SK-N-MC (cell line): ENCODE measurements at regions not wholly inside any gene's neighbourhood (a gene's known extent, or its start where the extent isn't known, plus 50 kb on each side); places are given as distances from the start of the nearest gene placed in this dataset.
A peak's percentile ranks its signal among the peaks of the same experiment; 100 is the strongest.
"Not testable (repeated sequence)": the region's sequence is repeated elsewhere in the genome, so short reads cannot be mapped to it uniquely, and the experiment has no call there.

ENCODE experiments used
- DNase-seq: peaks from one replicate; pipeline ENCODE4 v3.0.0-alpha.2; 2011; ENCODE audit warnings: low read depth, low spot score
- H3K27ac ChIP-seq: fragments of 200-600 bp; sonication (generic); 2 replicates; pipeline ENCODE4 v1.5.1; 2016; ENCODE audit warnings: mixed run types
- H3K36me3 ChIP-seq: fragments of 200-600 bp; sonication (generic); 2 replicates; pipeline ENCODE4 v1.6.1; 2017; ENCODE audit warnings: antibody characterized with exemption, low read length, mixed read lengths; ENCODE audit not compliant: insufficient read depth
- H3K4me3 ChIP-seq: fragments of 200-600 bp; sonication (generic); 2 replicates; pipeline ENCODE4 v1.5.1; 2016
- H3K9ac ChIP-seq: fragments of 200-600 bp; sonication (generic); 2 replicates; pipeline ENCODE4 v1.8.0; 2017; ENCODE audit warnings: mixed run types, mixed read lengths; ENCODE audit not compliant: insufficient read length
- H3K9me3 ChIP-seq: fragments of 200-600 bp; sonication (generic); 2 replicates; pipeline ENCODE4 v1.6.1; 2017; ENCODE audit warnings: low read depth, mild to moderate bottlenecking, antibody characterized with exemption, low read length, moderate library complexity, mixed read lengths
- EZH2 ChIP-seq: fragments of 200-600 bp; sonication (generic); IDR thresholded peaks from one replicate; pipeline ENCODE4 v1.6.1; 2017; ENCODE audit warnings: antibody characterized with exemption
- FOXP2 ChIP-seq: optimal IDR thresholded peaks from 2 replicates; pipeline ENCODE3; 2011; ENCODE audit warnings: mild to moderate bottlenecking, moderate library complexity; ENCODE audit not compliant: insufficient read depth; ENCODE audit errors: extremely low read length, control extremely low read depth
- POLR2AphosphoS5 ChIP-seq: IDR thresholded peaks from 2 replicates; pipeline ENCODE4 v1.6.1; 2012; ENCODE audit warnings: mild to moderate bottlenecking, low read depth, low read length, borderline replicate concordance

DNA sequence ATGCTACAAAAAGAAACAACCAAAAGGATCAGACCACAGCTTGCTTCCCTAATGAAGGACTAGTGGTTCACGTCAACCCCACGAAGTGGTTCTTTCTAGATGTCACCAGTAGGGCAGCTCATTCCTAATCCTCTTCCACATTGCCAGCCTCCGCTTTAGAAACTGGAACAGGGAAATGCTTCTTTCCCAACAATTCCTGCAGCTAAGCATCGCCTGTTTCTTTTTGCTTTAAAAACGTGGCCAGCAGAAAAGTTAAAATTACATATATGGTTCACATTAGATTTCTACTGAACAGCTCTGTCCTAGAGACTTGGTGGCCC is 100.2 kb downstream of the MTX3 start:
- Histone ChIP-seq H3K27ac (no peak overlapping the region), H3K4me3 (no peak overlapping the region)

DNA sequence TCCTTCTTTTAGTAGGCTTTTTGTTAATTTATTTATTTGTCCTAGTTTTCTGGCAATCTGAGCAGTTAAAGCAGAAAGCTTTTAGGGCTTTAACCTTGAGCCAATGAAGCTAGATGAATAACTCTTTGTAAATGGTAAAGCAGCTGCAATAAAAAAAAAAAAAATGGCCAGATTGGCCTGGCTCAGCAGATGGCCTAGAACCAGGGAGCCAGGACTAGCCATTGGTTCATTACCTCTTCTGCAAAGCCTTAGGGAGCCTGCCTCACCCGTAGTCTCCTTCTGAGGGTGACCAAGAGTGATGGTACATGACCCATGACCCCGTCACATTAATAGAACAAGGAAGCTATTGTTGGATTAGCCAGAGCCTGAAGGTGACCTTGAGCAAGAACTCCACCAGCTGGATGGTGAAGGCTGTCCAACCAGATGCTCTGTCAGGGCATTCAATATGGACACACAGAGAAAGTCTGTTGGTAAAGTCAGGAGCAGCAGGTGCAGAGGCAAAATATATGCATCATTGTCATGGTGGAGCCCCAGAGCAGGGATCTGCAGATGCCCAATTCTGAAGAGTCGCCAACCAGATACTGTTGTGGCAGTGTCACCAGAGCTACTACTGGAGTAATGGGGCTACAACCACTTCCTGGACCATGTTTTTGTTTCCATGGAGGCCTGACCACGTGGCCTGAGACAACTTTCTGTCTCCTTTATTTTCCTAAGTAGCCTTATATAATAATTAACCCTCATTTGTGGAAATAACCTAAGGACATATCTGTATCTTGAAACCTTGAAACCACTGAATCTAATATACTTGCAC is 100.7 kb downstream of the MTX3 start:
- Histone ChIP-seq H3K27ac (no peak overlapping the region), H3K4me3 (no peak overlapping the region), H3K36me3 (no peaks in the 10 kb centered on the region), H3K9ac (no peak overlapping the region), H3K9me3 (peaks cover 4% of the 10 kb centered on the region; the same call in 1 of the 2 replicates)
- TF ChIP-seq FOXP2 (no peak), EZH2 (no peak), POLR2AphosphoS5 (no peak)
- no peak for DNase-seq

More for the DNA sequence above, 100.2 kb downstream of the MTX3 start:
- TF ChIP-seq EZH2 (no peak), FOXP2 (no peak), POLR2AphosphoS5 (no peak)
- no peak overlapping the region for H3K9ac ChIP-seq
- no peaks in the 10 kb centered on the region for H3K36me3 ChIP-seq
- DNase-seq: no peak
- H3K9me3 ChIP-seq: peaks cover 4% of the 10 kb centered on the region; the same call in 1 of the 2 replicates

DNA sequence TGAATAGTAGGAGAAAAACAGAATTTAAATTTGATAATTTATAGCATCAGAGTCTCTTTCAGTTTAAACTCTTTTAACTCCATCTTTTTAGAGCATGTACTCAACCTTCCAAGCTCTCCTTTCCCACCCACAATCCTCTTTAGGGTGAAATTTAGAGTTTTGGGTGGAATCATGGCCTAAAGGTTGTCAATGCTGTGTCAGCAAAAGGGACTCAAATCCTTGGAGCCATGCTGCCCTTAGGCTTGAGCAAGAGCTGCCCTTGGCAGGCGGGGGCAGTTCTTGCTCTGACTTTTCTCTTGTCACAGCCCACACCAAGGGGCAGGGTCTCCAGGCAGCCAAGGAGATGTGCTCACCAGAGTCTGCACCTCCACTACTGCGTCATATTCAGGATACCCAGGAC is 102.4 kb downstream of the MTX3 start:
- Histone ChIP-seq H3K4me3 (no peak overlapping the region), H3K27ac (no peak overlapping the region), H3K36me3 (no peaks in the 10 kb centered on the region), H3K9me3 (peaks cover 4% of the 10 kb centered on the region; the same call in 1 of the 2 replicates), H3K9ac (no peak overlapping the region)
- no peak for DNase-seq
- no peak for TF ChIP-seq EZH2
- no peak for TF ChIP-seq POLR2AphosphoS5
- no peak for TF ChIP-seq FOXP2

DNA sequence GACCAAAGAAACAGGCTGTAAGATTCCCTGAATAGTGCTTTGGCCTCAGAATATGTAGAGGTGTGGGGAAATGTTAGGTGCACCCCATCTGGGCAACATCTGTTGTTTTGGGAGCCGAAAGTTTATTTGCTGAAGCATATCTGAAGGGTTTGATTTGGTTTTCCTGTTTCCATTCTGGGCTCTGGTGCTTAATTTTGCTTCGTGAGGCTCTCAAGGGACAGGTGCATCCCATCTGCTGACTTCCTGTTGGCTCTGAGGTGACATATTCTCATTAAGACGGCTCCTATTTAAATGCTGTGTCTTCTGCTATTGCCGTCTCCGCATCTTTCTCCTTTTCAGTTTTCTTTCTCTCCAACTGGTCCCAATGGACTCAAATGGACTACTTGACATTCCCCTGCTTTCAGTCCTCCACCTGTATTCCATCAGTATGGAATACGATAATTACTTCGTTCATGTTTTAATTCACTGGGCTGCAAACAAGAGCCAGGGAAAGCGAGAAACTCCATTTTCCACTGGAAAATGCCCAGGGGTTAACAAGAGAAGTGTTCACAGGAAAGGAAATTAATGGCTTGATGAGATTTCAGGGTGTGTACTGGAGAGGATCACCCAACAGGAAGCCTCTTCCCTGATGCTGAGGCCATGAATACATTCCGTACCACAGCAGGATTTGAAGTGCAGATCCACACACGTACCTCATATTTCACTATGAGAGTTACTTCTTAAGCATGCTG is 104.0 kb downstream of the MTX3 start:
- no peak overlapping the region for H3K9ac ChIP-seq
- no peak for TF ChIP-seq EZH2
- TF ChIP-seq FOXP2: no peak
- H3K9me3 ChIP-seq: peaks cover 4% of the 10 kb centered on the region; the same call in 1 of the 2 replicates
- no peak overlapping the region for H3K27ac ChIP-seq
- no peaks in the 10 kb centered on the region for H3K36me3 ChIP-seq
- DNase-seq: no peak
- no peak overlapping the region for H3K4me3 ChIP-seq

DNA sequence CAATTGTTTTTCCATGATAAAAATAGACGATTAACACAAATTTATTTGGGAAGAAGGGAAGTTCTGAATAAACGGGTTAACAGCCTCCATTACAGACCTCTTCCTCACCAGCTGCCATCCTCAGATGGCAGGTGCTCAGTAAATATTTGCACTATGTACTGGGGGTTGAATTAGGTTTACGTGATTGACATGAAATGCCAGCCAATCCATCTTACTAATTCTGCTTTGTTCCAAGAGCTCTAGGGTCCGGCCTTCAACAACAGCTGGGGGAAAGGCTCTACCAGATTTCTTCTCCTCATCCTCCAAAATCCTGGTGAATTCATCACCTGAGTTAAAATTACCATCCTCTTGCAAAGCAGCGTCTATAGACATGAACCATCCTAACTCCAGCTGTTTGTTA is 104.6 kb downstream of the MTX3 start:
- no peak for DNase-seq
- Histone ChIP-seq H3K27ac (no peak overlapping the region), H3K36me3 (no peaks in the 10 kb centered on the region), H3K9ac (no peak overlapping the region), H3K9me3 (peaks cover 4% of the 10 kb centered on the region; the same call in 1 of the 2 replicates), H3K4me3 (no peak overlapping the region)
- no peak for TF ChIP-seq POLR2AphosphoS5
- no peak for TF ChIP-seq EZH2
- no peak for TF ChIP-seq FOXP2

DNA sequence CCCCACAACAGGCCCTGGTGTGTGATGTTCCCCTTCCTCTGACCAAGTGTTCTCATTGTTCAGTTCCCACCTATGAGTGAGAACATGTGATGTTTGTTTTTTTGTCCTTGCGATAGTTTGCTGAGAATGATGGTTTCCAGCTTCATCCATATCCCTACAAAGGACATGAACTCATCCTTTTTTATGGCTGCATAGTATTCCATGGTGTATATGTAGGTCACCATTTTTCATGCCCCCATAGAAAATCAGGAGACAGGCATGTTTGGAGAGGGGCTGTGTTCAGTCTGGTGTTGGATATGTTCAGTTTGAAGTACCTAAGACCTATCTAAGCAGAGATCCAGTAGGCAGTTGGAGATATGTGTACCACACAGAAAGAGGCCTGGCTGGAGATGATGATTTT is 111.2 kb downstream of the MTX3 start:
- not testable (repeated sequence) for H3K9me3 ChIP-seq, H3K9ac ChIP-seq, H3K27ac ChIP-seq, H3K4me3 ChIP-seq, DNase-seq, H3K36me3 ChIP-seq

DNA sequence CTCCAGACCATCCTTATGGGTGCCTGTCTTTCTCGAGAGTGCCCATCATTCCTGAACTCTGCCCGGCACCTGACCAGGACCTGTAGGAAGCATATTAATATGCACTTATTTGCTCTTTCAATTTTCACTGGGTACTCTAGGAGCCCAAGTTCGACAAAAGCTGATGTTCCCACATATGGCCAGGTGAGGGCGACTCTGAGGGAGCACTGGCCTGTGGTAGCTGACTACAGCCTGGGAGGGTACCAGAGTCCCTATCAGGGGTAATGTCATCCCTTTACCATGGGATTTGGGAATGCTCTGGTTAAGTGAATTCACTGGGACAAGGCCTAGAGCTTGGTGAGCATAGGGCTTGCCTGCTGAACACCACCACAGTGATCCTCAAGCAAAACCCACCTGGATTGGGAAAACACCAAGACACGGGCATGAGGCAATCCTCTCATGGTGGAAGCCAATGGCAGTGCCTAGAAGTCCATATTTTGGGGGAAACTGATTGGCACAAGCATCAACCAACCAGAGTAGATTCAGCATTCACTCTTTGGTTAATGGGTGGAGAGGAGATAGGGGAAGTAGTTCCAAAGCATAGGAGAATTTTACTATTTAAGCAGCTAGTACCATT is 112.2 kb downstream of the MTX3 start:
- Histone ChIP-seq H3K4me3 (peak overlapping the region; percentile 37), H3K9me3 (no peaks in the 10 kb centered on the region), H3K9ac (no peak overlapping the region), H3K36me3 (no peaks in the 10 kb centered on the region), H3K27ac (peak overlapping the region; percentile 86; the same call in 1 of the 2 replicates)
- TF ChIP-seq FOXP2: no peak
- no peak for TF ChIP-seq EZH2
- no peak for TF ChIP-seq POLR2AphosphoS5
- no peak for DNase-seq

DNA sequence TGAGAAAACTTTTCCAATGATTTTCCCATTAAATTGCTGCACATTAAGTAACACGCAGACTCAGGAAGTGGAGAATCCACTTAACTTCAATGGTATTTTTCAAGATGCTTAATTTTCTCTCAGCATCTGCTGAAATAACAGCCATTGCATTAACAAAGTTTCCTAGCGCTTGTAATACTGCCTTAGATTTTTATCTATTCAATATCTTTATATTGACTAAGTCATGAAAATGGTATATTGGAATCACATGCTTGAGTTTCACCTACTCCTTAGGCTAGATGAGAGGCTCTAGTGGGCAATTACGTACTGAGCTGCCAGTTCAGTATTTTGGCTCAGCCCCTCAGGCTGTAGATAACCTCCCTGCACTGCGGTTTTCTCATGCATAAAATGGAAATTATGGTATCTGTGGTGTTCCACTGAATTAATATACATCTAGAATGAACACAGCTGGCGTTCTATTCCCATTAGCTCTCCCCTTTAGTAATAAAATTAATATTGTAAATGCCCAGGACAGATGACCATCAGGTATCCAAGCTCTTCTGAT is 112.9 kb downstream of the MTX3 start:
- TF ChIP-seq FOXP2 (peak; percentile 64), EZH2 (no peak), POLR2AphosphoS5 (peak; percentile 44; the same call in 1 of the 2 replicates)
- Histone ChIP-seq H3K36me3 (no peaks in the 10 kb centered on the region), H3K9ac (no peak overlapping the region), H3K27ac (peak overlapping the region; percentile 86; the same call in 1 of the 2 replicates), H3K9me3 (no peaks in the 10 kb centered on the region), H3K4me3 (peak overlapping the region; percentile 37)
- peak; percentile 97 for DNase-seq
